Erythroblast (primary cell): ENCODE measurements at regions not wholly inside any gene's neighbourhood (a gene's known extent, or its start where the extent isn't known, plus 50 kb on each side); places are given as distances from the start of the nearest gene placed in this dataset.
"Not testable (repeated sequence)": the region's sequence is repeated elsewhere in the genome, so short reads cannot be mapped to it uniquely, and the experiment has no call there.

Experiments used
- DNase-seq, 2 experiments: peaks; one replicate each; lab custom pipeline; 2025; lab: John Stamatoyannopoulos, UW
- GATA1 ChIP-seq: IDR thresholded peaks from 2 replicates; pipeline ENCODE4 v1.6.1; 2011; ENCODE audit warnings: low read depth, mild to moderate bottlenecking, control low read depth, low read length, moderate library complexity
- POLR2A ChIP-seq: IDR thresholded peaks from 2 replicates; pipeline ENCODE4 v1.6.1; 2011; ENCODE audit warnings: mild to moderate bottlenecking, low read length

DNA sequence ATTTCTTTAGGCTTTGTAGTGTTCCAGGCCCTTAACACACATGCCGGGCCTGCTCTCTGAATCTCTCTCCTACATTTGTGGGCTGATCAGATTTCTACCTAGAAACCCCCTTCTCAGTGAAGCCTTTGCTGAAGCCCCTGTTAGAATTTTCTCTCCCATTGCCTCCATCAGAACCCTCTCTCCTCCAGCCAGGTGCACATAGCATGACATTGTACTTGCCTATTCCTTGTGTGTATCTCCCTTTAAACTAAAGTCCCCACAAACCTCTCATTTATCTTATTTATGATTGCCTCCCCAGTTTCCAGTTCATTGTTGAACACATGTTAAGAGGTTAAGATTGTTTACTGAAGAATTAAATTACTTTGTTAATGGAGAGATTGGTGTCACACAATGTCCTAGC is 325.5 kb upstream of the CITED2 start:
- no peak for DNase-seq
- TF ChIP-seq POLR2A (no peak), GATA1 (no peak)

DNA sequence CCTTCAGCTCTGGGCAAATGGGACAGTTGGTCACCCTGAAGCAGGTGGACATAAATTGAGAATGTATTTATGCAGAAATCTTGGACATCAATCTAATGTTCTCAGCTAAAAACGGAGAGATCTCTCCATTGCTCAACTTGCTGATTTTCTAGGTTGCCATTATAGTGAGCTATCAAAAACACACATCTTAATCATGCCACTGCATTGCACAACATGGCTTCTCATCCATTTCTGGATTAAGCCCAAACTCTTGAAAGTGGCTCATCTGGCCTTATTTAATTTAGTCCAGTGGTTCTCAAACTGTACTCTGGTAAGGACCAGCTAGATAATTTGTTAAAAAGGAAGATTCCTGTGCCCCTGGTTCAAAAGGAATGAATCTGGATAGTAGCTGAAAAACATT is 324.9 kb upstream of the CITED2 start:
- TF ChIP-seq POLR2A (no peak), GATA1 (no peak)

DNA sequence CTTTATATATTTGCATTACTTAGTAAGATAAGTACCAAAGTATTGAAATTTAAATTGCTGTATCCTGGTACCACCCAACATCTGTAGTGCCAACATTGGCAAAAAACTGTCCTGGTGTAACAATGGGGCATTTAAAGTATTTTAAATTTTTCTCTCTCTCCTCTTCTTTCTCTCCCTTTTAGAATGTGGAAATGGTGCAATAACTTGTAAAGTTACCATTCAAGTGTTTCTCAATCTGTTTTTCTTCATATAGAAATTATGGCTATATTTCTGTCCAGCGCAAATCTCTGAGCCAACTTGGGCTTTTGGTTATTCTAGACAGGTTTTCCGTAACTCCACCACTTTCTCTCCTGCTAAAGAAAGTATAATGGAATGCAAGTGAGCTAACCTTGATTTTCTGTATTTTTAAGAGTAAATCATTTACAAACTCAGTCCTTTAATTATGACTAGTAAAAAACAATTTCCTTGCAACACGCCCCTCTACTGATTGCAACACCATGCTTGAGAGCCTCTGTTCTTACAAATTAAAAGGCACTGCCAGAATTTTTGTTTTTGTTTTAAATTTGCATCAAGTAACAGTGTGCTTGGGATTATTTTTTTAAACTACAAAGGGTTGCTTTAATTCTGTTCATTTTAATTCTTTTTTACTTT is 324.2 kb upstream of the CITED2 start:
- no peak for DNase-seq
- TF ChIP-seq GATA1 (no peak), POLR2A (no peak)

More for the DNA sequence above, 324.9 kb upstream of the CITED2 start:
- no peak for DNase-seq

DNA sequence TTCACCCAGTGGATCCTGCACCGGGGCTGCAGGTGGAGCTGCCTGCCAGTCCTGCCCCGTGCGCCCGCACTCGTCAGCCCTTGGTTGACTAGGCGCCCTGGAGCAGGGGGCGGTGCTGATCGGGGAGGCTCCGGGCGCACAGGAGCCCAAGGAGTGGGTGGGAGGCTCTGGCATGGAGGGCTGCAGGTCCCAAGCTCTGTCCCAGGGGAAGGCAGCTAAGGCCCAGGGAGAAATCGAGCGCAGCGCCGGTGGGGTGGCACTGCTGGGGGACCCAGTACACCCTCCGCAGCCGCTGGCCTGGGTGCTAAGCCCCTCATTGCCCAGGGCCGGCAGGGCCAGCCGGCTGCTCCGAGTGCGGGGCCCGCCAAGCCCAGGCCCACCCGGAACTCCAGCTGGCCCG is 323.4 kb upstream of the CITED2 start:
- not testable (repeated sequence) for DNase-seq

DNA sequence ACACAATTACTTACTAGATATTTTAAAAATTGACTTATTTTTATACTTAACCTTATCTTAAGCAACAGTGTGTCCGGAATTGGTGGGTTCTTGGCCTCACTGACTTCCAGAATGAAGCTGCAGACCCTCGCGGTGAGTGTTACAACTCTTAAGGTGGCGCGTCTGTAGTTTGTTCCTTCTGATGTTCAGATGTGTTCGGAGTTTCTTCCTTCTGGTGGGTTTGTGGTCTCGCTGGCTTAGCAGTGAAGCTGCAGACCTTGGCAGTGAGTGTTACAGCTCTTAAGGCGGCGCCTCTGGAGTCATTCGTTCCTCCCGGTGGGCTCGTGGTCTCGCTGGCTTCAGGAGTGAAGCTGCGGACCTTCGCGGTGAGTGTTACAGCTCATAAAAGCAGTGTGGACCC is 322.5 kb upstream of the CITED2 start:
- DNase-seq: not testable (repeated sequence)

DNA sequence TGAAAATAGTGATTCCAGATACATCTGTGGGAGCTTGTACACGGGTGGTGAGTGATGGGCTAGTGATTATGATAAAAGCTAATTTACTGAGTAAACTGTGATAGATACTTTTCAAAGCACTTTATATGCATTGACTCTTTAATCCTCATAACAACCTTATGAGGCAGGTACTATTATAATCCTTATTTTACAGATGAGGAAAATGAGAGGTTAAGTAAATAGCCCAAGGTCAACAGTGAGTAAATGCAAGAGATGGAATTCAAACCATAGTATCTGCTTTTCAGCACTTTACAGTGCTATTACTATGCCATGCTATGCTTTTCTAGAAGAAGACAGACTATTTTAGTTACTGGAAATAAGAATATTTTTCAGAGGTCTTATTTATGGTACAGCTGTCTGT is 320.9 kb upstream of the CITED2 start:
- no peak for DNase-seq
- TF ChIP-seq GATA1: no peak
- TF ChIP-seq POLR2A: no peak

DNA sequence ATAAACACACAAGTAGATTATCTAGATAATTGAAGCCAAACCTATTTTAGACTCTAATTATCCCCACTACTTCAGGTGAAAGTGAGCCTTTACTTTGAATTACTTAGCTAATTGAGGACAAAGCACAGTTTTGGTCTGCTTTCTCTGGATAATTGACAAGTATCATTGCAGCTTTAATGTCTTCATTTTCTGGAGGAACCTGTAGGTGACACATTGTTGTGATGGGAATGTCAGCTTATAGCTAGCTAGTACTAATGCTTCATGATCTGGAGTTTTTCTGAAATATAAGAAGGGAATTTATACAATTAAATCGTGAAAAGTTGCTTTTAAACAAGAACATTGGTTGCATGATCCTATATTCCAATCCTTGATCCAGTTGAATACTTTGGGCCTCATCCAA is 319.3 kb upstream of the CITED2 start:
- DNase-seq: no peak
- no peak for TF ChIP-seq GATA1
- TF ChIP-seq POLR2A: no peak

DNA sequence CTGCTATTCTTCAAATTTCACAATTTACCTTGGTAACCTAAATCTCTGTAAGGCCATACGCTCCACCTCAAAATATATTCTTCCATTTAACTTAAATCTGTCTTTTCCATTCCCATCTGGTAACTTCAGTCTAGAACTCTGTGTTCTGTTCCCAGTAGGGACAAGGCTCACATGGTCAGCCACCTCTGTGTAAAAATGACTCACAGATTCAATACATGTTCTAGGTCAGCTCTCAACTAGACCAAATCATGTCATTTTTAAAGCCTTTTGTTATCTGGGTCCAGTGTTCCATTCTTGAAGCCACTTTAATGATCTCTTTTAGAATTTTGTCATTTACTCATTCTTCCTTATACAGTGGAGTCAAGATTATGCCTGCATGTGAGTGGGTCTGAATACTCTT is 315.6 kb upstream of the CITED2 start:
- DNase-seq: no peak
- TF ChIP-seq POLR2A: no peak
- TF ChIP-seq GATA1: no peak

DNA sequence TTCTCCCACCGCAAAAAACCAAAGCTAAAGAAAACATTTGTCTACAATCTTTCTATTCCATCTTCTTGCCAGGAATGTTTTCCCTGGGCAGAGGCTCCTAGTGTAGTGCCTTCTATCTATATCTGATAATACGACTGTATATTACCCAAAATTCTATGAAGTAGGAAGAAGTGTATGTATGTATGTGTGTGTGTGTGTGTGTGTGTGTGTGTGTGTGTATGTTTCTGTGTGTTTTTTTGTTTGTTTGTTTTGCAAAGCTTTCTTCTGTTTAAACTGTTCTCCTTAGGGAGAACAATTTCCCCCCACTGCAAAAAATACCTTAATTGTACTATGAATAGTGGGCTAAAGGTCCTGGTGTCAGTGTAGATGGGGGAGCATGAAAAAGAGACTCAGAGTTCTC is 312.6 kb upstream of the CITED2 start:
- DNase-seq: no peak
- no peak for TF ChIP-seq GATA1
- TF ChIP-seq POLR2A: no peak

DNA sequence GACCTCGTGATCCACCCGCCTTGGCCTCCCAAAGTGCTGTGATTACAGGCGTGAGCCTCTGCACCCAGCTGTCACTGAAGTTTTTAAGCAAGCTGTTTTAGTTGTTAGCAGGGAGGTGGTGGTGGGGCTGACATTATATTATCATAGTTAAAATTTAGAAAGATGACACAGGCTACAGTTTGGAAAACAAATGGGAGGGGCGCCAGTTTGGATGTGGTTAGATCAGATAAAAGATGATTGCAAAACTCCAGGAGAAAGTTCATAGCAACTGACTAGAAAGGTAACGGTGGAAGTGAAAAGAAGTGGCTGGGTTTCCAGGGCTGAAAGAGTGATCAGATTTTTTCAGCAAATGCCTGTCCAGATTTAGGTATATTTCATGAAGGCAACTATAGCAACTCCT is 311.9 kb upstream of the CITED2 start:
- no peak for TF ChIP-seq POLR2A
- no peak for TF ChIP-seq GATA1
- DNase-seq: peak; percentile 7 to 47

DNA sequence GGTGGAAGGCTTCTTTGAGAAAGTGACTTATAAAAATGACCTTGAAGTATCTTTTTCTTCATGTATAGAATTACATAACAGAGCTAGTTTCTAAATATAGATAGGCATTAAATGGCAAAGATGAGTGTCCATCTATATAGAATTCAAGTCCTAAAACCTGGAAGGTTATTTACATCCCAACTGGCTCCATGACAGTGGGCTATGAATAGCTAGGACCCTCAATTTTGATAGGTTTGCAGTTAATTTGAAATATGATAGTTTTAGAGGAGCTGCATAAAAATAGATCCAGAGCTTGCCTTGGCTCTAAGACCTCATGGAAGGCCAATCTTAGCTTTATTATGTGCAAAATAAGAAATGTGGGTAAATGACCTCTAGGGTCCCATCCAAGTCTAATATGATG is 310.6 kb upstream of the CITED2 start:
- DNase-seq: no peak
- TF ChIP-seq POLR2A: no peak
- TF ChIP-seq GATA1: no peak

DNA sequence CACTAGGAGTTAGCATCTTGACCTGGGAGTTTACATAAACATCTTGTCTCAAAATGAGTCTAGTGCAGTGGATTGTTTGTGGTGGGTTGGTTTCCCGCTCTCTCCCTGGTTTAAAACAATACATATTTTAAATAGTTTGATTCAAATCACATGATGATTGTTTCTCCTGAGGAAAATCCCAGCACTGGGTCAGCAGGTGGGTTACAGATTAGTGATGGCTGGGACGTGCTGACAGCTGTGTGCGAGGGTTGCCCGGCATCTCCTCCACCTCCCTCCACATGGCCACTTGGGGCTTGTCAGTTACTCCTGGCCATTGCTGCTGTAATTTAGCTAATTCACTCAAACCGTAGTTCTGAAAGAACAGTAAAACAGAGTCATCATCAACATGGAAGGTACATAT is 306.4 kb upstream of the CITED2 start:
- no peak for DNase-seq
- TF ChIP-seq POLR2A: no peak
- TF ChIP-seq GATA1: no peak

DNA sequence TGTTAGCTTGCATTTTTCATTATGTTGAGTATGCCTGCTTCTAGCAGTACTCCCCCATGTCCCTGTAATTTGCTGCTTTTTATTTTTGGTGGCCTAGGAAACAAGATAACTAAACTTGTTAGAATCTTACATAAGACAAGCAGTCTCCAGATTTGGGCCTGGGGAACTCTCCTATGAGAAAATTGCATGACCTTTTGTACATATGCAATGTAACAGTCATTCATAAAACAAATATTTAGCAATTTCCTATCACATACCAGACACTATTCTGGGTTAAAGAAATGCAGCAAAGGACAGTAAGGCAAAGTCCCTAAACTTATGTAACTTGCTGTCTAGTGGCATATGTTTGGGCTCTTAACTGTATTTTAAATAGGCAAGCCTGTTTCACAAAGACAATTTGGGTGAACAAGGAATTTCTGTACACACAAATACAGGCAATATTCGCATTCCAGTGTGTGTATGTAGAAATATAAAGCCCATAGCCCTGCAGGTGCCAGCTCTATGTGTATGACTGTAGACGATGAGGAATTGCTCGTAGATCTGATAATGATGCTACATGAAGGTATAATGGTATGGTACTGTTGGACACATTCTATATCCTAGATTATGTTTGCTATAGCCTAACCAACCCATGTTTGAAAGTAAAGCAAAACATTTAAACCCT is 305.2 kb upstream of the CITED2 start:
- no peak for DNase-seq
- no peak for TF ChIP-seq GATA1
- no peak for TF ChIP-seq POLR2A

DNA sequence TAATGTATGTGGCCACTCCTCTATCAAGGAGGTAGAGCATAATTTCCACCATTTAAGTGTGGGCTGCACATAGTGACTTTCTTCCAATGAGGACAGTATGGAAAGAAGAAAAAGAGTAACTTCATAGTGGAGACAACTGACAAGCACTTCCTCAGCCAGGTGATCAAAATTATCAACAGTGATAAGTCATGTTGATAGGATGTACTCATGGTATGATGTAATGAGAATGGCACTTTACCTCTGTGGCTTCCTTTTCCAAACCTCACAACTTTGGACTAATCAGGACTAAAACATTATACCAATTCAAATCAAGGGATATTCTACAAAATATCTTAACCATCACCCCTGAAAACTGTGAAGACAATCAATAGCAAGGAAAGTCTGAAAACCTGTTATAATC is 302.3 kb upstream of the CITED2 start:
- no peak for DNase-seq
- no peak for TF ChIP-seq GATA1
- no peak for TF ChIP-seq POLR2A

DNA sequence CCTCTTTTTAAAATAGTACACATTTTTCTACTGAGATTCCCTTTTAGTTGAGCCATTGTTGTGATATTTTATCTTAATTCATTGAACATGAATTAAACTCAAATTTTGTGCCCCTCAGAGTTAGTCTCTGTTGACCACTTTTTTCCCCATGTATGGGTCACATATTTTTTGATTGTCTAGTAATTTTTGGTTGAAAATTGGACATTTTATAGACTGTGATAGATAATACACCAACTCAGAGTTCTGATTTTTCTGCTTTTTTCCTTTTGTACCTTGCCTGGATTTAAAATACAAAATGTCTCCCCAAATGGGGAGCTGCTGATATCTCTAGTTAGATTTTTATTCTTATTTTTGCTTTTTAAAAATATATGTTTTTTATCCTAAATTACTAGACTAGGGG is 291.8 kb upstream of the CITED2 start:
- no peak for TF ChIP-seq GATA1
- no peak for TF ChIP-seq POLR2A
- no peak for DNase-seq
